ENCODE measurements at regions not wholly inside any gene's neighbourhood (a gene's known extent, or its start where the extent isn't known, plus 50 kb on each side); places are given as distances from the start of the nearest gene placed in this dataset.

DNA sequence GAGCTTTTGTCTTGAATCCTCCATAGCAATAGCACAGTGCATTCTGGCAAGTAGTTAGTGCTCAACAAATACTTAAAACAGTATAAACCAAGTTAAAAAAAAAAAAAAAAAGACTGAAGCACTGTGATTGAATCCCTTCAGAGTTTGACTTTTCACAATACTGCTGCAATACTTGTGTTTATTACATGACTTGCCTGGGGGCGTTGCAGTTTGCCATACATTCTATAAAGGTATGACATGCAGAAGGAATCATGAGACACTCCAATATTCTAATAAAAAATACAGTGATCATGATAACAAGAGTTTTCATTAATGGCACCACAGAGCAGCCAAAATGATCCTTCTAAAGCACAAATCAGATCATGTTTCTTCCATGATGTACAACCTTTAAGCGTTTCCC lies 205.0 kb upstream of the CDKN3 start:
- TF ChIP-seq POLR2AphosphoS5 (IDR thresholded peaks at IDR 0.05), result no peak
- TF ChIP-seq, protein P1, sequence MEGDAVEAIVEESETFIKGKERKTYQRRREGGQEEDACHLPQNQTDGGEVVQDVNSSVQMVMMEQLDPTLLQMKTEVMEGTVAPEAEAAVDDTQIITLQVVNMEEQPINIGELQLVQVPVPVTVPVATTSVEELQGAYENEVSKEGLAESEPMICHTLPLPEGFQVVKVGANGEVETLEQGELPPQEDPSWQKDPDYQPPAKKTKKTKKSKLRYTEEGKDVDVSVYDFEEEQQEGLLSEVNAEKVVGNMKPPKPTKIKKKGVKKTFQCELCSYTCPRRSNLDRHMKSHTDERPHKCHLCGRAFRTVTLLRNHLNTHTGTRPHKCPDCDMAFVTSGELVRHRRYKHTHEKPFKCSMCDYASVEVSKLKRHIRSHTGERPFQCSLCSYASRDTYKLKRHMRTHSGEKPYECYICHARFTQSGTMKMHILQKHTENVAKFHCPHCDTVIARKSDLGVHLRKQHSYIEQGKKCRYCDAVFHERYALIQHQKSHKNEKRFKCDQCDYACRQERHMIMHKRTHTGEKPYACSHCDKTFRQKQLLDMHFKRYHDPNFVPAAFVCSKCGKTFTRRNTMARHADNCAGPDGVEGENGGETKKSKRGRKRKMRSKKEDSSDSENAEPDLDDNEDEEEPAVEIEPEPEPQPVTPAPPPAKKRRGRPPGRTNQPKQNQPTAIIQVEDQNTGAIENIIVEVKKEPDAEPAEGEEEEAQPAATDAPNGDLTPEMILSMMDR (IDR thresholded peaks at IDR 0.05 in 8 of 11, conservative IDR thresholded peaks at IDR 0.05 in 3 of 11), result no peak
- no peak for TF ChIP-seq POLR2A (IDR thresholded peaks at IDR 0.05)

Measured in spleen (tissue), 7 donors.